Sigmoid colon (tissue), 4 donors: ENCODE measurements at regions not wholly inside any gene's neighbourhood (a gene's known extent, or its start where the extent isn't known, plus 50 kb on each side); places are given as distances from the start of the nearest gene placed in this dataset.

Source experiments
- CTCF ChIP-seq, 4 experiments: fragments of 450-650 bp in 3 of 4; fragments of 200-600 bp in 1 of 4; IDR thresholded peaks; one replicate each; pipeline ENCODE4 v1.5.1; 2016 to 2019; ENCODE audit warnings: antibody characterized with exemption in 4 of 4, mild to moderate bottlenecking in 3 of 4, moderate library complexity in 2 of 4
- EP300 ChIP-seq, 4 donors: sonication (generic); formaldehyde crosslinking; IDR thresholded peaks; one replicate each; pipeline ENCODE4 v1.6.1; 2017; ENCODE audit warnings: antibody characterized with exemption in 4 of 4
- POLR2A ChIP-seq, 2 donors: fragments of 450-650 bp; IDR thresholded peaks; one replicate each; pipeline ENCODE4 v1.6.1; 2016; ENCODE audit warnings: antibody characterized with exemption in 2 of 2, mild to moderate bottlenecking in 2 of 2, moderate library complexity in 2 of 2
- POLR2AphosphoS5 ChIP-seq, 4 donors: sonication (generic); formaldehyde crosslinking; IDR thresholded peaks; one replicate each; pipeline ENCODE4 v1.6.1; 2017; ENCODE audit warnings: antibody characterized with exemption in 4 of 4

GRCh38 chr15:62469478-62469873, 304.4 kb upstream of the C2CD4B start:
- TF ChIP-seq EP300 (IDR thresholded peaks at IDR 0.05), result no peak
- no peak for TF ChIP-seq CTCF (IDR thresholded peaks at IDR 0.05)
- TF ChIP-seq POLR2A (IDR thresholded peaks at IDR 0.05), result no peak
- no peak for TF ChIP-seq POLR2AphosphoS5 (IDR thresholded peaks at IDR 0.05)
